ENCODE measurements at regions not wholly inside any gene's neighbourhood (a gene's known extent, or its start where the extent isn't known, plus 50 kb on each side); places are given as distances from the start of the nearest gene placed in this dataset.

DNA sequence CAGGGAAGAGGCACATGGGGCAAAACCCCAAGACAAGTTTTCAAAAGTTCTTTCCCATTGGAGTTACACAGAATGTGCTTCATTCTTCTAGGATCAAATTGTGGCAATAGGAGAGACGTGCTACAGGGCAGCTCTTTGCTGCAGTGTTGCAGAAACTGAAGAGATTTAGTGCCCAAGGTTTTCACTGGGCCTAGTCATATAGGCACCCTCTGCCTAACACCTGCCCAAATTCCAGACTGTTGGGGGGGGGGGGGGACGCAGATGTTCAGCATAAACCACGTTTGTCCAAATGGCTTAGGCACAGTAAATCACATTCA, 346.8 kb upstream of the ZNF717 start:
- TF ChIP-seq, protein P1, sequence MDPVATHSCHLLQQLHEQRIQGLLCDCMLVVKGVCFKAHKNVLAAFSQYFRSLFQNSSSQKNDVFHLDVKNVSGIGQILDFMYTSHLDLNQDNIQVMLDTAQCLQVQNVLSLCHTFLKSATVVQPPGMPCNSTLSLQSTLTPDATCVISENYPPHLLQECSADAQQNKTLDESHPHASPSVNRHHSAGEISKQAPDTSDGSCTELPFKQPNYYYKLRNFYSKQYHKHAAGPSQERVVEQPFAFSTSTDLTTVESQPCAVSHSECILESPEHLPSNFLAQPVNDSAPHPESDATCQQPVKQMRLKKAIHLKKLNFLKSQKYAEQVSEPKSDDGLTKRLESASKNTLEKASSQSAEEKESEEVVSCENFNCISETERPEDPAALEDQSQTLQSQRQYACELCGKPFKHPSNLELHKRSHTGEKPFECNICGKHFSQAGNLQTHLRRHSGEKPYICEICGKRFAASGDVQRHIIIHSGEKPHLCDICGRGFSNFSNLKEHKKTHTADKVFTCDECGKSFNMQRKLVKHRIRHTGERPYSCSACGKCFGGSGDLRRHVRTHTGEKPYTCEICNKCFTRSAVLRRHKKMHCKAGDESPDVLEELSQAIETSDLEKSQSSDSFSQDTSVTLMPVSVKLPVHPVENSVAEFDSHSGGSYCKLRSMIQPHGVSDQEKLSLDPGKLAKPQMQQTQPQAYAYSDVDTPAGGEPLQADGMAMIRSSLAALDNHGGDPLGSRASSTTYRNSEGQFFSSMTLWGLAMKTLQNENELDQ (tag by site-specific recombination; IDR thresholded peaks at IDR 0.05; ENCODE audit: low read depth) = no peak
- TF ChIP-seq, protein P2, sequence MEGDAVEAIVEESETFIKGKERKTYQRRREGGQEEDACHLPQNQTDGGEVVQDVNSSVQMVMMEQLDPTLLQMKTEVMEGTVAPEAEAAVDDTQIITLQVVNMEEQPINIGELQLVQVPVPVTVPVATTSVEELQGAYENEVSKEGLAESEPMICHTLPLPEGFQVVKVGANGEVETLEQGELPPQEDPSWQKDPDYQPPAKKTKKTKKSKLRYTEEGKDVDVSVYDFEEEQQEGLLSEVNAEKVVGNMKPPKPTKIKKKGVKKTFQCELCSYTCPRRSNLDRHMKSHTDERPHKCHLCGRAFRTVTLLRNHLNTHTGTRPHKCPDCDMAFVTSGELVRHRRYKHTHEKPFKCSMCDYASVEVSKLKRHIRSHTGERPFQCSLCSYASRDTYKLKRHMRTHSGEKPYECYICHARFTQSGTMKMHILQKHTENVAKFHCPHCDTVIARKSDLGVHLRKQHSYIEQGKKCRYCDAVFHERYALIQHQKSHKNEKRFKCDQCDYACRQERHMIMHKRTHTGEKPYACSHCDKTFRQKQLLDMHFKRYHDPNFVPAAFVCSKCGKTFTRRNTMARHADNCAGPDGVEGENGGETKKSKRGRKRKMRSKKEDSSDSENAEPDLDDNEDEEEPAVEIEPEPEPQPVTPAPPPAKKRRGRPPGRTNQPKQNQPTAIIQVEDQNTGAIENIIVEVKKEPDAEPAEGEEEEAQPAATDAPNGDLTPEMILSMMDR (tag by site-specific recombination; IDR thresholded peaks at IDR 0.05) = no peak
- TF ChIP-seq, protein P3, sequence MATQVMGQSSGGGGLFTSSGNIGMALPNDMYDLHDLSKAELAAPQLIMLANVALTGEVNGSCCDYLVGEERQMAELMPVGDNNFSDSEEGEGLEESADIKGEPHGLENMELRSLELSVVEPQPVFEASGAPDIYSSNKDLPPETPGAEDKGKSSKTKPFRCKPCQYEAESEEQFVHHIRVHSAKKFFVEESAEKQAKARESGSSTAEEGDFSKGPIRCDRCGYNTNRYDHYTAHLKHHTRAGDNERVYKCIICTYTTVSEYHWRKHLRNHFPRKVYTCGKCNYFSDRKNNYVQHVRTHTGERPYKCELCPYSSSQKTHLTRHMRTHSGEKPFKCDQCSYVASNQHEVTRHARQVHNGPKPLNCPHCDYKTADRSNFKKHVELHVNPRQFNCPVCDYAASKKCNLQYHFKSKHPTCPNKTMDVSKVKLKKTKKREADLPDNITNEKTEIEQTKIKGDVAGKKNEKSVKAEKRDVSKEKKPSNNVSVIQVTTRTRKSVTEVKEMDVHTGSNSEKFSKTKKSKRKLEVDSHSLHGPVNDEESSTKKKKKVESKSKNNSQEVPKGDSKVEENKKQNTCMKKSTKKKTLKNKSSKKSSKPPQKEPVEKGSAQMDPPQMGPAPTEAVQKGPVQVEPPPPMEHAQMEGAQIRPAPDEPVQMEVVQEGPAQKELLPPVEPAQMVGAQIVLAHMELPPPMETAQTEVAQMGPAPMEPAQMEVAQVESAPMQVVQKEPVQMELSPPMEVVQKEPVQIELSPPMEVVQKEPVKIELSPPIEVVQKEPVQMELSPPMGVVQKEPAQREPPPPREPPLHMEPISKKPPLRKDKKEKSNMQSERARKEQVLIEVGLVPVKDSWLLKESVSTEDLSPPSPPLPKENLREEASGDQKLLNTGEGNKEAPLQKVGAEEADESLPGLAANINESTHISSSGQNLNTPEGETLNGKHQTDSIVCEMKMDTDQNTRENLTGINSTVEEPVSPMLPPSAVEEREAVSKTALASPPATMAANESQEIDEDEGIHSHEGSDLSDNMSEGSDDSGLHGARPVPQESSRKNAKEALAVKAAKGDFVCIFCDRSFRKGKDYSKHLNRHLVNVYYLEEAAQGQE (tag by site-specific recombination; IDR thresholded peaks at IDR 0.05) = no peak
- TF ChIP-seq, protein P4, sequence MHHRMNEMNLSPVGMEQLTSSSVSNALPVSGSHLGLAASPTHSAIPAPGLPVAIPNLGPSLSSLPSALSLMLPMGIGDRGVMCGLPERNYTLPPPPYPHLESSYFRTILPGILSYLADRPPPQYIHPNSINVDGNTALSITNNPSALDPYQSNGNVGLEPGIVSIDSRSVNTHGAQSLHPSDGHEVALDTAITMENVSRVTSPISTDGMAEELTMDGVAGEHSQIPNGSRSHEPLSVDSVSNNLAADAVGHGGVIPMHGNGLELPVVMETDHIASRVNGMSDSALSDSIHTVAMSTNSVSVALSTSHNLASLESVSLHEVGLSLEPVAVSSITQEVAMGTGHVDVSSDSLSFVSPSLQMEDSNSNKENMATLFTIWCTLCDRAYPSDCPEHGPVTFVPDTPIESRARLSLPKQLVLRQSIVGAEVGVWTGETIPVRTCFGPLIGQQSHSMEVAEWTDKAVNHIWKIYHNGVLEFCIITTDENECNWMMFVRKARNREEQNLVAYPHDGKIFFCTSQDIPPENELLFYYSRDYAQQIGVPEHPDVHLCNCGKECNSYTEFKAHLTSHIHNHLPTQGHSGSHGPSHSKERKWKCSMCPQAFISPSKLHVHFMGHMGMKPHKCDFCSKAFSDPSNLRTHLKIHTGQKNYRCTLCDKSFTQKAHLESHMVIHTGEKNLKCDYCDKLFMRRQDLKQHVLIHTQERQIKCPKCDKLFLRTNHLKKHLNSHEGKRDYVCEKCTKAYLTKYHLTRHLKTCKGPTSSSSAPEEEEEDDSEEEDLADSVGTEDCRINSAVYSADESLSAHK (tag by site-specific recombination; IDR thresholded peaks at IDR 0.05) = no peak
- TF ChIP-seq ZFP69B (tag by site-specific recombination; IDR thresholded peaks at IDR 0.05) = no peak
- no peak for TF ChIP-seq ZNF175 (tag by site-specific recombination; IDR thresholded peaks at IDR 0.05)
- no peak for TF ChIP-seq SP7 (tag by site-specific recombination; IDR thresholded peaks at IDR 0.05)
- TF ChIP-seq ZFP37 (tag by site-specific recombination; IDR thresholded peaks at IDR 0.05) = no peak
- no peak for TF ChIP-seq ZNF274 (IDR thresholded peaks at IDR 0.05; ENCODE audit: low read length)
- no peak for TF ChIP-seq ZNF274 (tag by site-specific recombination; IDR thresholded peaks at IDR 0.05; ENCODE audit: borderline replicate concordance)
